Nucleus accumbens (tissue), 56 donors: ENCODE measurements at regions not wholly inside any gene's neighbourhood (a gene's known extent, or its start where the extent isn't known, plus 50 kb on each side); places are given as distances from the start of the nearest gene placed in this dataset.

Experiments used
- DNase-seq, 56 donors: peaks; one replicate each; lab custom pipeline; 2025; lab: John Stamatoyannopoulos, UW

DNA sequence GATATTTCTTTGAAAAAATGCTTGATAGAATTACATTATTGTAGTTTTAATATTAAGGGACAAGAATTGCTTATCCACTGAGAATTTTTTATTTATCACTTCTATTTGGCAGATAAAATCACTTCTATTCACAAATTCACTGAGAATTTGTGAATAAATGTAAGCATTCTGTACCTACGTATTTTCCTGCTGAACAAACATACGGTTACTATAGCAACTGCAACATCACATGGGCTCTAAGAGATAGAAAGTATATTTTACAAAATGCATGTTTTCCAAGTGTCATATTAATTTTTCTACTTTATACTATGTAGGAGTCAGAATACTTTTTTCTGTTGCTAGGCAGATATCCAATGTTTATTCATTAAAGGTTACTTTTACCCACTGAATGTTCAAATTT, 166.2 kb downstream of the ZIC1 start:
- no peak for DNase-seq

DNA sequence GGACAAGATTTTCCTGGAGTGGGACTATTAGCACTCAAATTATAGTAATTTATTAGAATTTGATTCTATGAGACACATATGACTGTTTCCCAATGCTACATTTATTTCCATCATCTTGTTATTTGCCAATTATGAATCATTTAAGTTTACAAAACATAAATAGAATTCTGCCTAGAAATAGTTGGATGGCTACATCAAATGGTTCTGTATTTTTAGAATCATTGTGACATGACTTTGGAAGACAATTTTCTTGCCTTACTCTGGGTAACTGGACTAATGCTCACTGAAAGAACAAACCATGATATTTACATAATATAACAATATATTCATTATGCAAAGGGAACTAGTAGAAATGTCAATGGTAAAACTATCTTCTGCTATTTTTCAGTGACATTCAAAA, 173.5 kb downstream of the ZIC1 start:
- DNase-seq = no peak

DNA sequence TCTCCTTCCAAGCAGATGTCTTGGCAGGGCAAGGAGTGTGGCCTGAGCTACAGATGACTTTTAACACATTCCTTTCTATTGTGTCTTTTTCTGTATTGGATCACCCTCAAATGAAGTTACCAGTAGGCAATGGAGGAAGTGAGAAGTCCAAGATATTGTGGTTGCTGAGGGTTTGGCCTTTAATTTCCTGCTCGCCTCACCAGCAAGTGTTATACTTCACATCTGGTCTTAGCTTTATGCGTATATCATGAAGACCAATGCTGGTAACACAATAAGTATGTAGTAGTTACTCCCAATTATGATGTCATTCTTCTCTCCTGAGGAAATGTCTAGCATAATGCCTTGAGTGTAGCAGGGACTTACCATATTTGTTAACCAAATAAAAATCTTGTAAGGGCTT, 179.9 kb downstream of the ZIC1 start:
- DNase-seq = no peak

DNA sequence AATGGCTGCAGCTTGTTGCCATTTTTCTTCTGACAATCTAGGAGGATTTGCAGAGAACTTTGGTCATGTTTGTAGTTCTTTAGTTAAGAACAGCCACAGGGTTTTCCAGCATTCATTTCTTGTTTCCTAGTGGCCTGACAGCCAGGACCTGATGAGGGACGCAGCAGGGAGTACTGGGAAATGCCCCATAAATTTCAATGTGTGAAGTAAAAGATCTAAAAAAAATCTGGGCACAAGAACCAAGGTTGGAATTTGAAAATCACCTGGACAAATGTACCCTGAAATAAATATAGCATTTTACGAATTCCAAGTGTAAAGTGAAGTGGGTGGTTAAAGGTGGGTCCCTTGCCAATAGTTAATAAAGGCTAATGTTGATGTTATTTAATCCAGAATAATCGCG, 195.0 kb downstream of the ZIC1 start:
- no peak for DNase-seq

DNA sequence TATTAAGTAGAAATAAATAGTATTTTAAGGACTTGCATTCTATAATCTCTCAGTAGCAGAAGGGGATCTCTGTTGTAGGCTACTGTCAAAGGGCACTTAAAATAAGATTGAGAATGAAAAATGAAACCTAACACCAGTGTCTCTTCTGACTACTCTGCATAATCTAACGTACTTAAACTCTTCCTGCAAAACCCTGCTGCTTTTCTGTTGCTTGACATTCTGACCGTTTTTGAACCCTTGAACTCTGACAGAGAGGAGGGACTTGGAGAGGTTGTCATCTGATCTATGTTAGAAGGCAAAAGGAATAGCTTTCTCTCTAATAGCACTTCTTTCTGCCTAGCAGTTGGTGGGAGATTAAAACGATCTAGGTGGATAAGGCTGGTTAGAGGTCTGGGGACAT, 204.6 kb downstream of the ZIC1 start:
- DNase-seq = no peak

DNA sequence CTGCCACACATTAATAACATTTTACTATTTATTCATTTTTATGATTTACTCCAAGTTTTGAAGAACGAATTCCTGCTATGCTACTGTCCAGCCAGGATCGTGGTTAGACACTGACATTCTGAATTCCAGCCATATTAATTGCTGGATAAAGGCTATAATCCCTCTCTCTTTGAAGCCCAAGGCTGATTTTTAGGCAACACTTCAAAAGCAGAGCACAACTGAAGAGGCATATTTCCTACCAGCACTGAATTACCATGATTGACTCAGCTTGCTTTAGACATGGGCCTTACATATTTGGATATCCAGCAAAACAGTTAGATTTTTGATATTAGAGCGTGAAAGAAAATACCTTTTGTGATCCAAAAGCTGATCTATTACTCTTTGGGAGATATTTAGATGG, 205.0 kb downstream of the ZIC1 start:
- DNase-seq = no peak

DNA sequence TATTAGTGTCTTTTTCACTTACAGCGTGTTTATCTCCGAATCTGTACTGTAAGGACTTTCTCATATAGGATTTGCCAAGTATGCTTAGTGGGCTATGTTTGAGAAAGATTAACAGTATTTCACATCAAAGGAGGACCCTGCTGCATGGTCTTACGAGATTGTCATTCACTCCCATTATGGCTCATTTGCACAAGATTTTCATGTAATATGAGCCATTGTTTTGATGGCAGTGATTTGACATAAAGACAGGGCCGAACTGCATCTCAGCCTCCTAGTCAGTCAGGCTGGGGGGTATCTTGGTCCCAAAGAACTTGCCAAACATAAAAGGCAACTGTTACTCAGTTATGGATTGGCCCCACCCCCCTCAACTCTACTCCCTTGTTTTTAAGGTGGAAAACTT, 205.9 kb downstream of the ZIC1 start:
- no peak for DNase-seq

DNA sequence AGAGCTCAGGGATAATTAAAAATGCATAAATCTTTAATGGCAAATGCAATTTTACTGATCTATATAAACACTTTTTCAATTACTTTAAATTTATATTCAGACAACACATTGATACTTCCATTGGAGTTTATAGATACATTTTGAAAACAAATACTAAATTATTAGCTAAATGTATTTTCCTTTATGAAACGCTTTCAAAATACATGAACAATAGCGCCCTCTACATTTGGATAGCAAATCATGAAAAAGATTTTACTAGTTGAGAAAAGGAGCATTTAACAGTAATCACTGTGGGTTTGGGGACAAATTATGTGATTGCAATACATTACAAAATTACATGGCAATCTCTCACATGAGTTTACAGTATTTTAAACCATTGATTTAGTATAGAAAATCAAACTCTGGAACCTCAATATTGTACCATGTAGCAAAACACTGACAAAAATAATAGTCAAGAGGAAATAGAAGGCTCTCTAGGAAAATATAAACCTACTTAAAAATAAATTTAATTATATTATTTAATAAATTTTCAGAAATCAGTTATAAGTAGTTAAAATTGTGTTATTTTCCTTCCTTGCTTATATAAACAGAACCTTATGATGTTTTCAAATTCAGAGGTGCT, 207.9 kb downstream of the ZIC1 start:
- DNase-seq = no peak

DNA sequence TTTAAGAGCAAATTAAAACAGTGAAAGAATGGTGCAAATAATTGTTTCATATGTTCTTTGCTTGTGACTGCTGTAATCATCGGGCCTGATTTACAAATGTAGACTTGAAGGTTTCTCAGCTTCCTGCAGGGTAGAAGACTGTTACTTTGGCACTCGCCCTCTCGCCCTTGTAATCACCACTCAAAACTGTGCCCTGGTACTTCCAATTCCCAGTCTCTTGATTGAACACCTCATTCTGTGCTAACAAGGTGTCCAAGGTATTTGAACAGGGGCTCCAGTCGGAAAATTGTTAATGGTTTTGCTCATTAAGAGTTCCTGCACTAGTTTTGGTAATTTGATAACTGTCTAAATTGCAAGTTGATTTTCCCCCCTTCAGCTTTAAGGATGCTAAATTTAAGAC, 209.5 kb downstream of the ZIC1 start:
- no peak for DNase-seq

DNA sequence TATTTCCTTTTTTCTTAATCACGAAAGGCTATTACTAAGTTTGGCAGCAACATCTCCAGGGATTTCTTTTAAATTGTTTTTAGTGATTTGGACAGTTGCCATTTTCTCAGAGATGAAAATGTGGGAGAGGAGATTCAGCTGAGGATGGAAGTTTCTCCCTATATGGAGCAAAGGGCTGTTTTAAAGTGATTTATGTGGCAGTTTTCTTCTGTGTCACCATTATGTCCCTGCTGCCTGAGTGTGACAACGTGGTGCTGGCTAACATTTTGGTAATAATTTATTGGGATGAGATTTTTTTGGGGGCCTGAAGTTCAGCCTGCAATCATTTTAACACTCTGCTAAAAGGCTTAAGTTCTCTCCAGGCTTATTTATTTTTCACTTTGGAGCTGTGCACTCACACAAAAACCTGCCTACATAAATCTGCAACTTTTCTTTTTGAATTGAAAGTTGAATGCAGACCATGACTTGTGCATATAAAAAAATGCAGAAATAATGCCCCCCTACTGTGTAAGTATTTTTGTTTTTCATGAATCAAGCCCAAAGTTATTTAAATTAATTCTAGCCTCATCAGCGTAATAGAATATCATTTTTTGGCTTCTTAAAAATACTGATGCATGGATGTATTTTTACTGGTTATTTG, 210.9 kb downstream of the ZIC1 start:
- no peak for DNase-seq

DNA sequence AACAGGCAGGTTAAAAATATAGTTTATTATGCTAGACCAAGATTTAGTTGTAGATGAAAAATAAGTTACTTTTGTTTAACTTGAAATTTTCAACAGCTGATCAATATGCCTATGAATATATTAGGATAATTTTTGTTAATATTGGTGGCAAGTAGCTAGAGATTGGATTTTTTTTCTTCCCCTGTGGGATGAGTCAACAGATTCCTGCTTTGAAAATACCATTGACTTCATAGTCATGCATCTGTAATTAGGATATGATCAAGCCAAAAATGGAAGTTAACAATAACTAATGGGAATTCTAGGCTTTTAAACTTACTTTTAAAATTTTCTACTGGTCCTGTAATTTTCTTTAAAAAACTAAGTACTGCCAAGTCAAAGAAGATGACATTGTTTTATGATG, 211.7 kb downstream of the ZIC1 start:
- DNase-seq = no peak

DNA sequence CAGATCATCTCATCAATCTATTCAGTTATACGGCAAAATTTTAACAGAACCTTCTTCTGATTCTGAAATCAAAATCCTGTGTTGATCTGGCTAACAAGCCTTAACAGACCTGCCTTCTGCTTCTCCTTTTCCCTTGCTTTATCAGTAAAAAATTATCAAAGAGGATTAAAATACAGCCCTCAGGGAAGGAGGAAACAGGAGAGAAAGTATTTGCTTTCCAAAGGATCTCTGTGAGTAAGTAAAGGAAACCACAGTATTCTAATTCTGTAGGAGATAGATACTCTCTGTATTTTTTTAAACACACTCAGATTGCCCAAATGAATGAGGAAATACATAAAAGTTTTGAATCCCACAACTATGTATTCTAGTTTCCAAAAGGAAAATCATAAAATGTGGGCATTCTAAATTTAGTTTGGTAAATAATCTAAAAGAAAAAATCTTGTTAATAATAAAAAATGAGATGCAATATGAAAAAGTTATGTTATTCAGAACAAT, 221.8 kb downstream of the ZIC1 start:
- no peak for DNase-seq

DNA sequence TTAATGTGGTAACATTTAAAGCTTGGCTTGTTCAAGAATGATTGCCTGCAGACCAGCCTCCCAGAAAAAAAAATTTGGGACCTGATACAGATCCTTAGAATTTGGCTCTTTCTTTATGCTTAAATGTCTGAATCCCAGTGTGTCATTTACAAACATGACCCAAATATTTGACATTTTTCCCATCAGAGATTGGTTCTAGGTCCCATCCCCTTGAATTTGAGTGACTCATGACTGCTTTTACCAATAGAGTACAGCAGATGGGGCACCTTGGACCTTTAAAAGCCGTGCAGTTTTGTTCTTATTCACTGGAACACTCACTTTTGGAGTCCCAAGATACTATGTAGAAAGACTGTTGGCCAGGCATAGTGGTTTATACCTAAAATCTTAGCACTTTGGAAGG, 231.6 kb downstream of the ZIC1 start:
- DNase-seq = no peak

DNA sequence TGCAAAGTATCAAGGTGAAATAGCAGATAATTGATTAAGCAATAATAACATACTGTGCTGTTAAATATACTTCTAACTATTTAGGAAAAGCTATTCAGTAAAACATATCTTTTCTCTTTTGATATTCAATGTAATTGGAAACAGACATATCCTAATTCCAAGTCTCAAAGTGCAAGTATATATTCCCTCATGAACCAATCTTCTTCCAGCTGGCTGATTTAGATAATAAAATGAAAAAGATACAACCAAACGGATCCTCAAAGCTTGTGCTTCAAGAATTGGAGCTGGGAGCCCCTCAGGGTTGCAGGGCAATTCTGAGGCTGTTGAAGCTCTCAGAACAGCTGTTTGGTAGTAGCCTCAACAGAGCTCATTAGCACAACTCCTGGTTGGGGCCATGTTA, 236.6 kb downstream of the ZIC1 start:
- DNase-seq = no peak

DNA sequence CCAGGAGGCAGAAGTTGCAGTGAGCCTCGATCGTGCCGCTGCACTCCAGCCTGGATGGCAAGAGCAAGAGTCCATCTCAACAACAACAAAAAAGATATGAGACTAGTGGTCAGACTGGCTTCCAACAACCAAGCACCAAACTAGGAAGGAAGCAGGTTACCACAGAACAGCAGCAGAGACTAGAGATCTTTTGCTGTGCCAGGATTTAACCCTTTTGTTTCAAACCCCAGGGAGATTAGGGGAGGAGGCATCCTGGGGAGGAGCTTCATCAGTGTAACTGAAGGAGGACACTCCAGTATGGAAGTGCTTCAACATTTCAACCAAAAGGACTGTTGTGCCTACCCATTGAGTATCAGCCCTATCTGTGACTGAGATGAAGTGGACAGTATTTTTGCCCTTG, 240.3 kb downstream of the ZIC1 start:
- DNase-seq = no peak

DNA sequence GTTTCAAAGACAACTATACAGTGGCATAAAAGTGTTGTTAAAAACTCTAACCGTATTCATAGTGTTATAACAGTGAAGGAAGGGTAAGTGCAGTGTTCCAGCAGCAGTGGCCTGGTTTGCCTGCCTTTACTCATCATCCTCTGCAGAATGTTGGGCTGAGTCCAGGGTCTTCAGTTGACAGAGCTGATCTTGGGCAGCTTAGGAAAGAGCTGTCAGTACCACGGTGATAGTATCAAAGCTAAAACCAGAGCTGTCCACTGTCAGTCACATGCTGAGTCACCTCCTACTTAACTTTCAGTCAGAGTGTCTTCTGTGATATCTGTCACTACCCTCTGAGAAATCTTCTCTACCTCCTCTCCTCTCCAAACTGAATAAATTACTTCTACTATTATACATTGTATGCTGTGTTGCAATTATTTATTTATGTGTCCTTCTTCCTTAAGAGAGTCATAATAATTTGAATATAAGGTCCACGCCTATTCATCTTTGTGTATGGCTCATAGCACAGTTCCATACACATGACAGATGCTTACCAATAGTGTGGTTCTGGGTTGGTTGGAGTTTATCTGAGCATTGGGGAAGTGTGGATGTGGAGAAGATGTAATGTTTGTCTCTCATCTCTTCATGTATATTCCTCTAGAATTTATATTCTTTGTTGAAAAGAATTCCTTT, 242.1 kb downstream of the ZIC1 start:
- DNase-seq = no peak

DNA sequence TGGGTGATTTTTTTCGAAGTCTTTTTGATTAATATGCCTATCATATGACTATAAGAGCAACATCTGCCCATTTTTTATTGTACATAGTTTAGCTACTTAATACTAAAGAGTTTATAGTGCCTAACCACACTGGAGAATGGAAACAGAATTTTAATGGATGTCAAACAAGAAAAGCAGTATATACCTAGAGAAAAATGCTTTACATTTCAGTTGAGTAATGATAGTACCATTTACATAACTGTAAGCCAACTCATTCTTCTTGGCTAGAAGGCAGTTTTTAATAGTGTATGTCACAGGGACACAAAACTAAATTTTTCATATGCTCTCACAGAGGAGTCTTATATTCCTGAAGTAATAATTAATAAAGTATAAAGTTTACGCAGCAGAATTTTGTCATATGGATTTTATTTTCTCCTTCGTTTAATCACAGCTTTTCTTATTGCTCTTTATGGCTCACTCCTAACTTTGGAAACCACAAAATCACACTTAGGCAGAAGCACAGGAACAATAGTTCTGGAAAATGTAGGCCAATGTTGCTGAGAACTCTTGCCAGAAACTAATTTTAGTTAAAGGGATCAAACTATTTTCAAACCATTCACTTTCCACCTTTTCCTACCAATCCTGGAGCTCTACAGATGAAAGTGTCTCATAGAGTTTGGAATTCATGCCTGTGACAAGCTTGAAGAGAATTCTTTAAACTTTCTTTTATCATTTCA, 243.6 kb downstream of the ZIC1 start:
- no peak for DNase-seq

DNA sequence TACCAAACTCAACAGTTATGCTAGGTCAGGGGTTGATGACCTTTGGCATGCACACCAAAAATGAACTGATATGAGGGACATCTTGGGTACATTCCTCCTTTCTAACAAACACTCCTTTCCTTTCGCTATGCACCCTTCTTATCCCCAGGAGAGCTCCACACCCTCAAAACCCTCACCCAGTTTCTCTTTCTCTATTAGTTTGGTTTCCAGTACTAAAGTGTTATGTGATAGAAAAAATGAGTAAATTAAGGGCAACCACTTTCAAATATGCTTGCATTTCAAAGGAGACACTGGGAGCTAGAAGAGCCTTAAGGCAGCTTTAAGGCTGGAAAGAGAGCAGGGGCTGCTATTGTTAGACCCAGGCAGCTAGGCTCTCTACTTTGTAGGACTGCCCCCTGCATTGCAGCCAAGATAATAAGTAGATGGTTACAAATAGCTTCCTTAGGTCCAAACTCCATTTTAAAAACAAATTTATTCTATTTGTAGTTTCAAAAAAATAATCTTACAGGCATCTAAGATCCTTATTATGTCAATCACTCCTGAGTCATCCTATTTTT, 244.3 kb downstream of the ZIC1 start:
- no peak for DNase-seq

DNA sequence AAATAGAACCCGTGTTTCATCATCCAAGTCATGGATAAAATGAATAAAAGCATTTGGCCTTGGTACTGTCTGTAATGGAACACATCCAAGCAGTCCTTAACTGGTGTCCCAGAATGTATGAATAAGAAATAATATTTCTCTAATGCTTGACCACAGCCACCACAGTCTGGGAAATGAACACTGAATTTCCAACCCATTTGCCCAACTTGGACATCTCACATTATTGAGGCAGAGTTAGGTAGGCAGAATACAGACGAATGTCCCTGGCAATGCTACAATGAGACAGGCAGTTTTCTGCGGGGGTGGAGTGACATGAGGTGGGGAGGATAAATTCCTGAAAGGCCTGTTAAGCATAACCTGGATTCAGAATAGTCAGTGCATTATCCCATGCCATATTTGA, 245.7 kb downstream of the ZIC1 start:
- DNase-seq = no peak

DNA sequence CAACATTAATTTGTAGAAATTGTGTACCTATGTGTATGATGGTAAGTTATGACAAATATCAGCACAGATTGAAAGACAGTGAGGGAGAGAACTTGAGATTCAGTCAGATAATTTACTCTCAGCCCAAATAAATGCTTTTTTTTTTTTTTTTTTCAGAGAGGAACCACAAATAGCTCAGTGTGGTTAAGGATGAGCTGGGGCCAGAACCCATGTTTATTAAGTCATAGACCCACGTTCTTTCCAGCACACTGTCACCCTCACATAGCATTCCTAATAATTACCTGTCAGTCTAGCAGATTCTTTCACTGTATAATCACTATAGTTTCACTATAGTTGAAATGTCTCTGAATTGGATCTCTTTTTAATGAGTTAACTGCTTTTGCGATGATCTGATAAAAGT, 246.1 kb downstream of the ZIC1 start:
- DNase-seq = no peak

DNA sequence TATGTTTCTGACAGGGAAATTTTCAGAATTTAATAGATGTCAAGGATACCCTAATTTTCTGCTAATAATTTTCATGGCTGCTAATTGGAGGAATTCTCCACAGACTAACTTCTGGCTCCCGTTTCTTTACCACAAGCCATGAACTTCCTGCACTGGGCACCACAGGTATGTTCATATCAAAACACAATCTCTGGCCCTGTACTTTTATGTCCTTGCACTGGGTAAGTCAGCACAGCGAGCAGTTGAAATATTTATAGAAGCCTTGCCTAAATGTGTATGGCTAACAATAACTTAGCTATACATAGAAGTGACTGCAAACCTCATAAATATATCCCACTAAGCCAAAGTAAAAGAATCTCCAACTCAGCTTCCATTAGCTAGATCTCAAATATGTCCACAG, 246.9 kb downstream of the ZIC1 start:
- no peak for DNase-seq
